Ecto neural progenitor cell (in vitro differentiated cells): ENCODE measurements at regions not wholly inside any gene's neighbourhood (a gene's known extent, or its start where the extent isn't known, plus 50 kb on each side); places are given as distances from the start of the nearest gene placed in this dataset.

Experiments used
- DNase-seq: peaks from one replicate; pipeline ENCODE4 v3.0.0-alpha.2; 2018; ENCODE audit warnings: low spot score

- no peak for DNase-seq
These were observed 109.6 kb downstream of the ICOS start for GRCh38 chr2:204046145-204046544.

GRCh38 chr2:204049635-204050034 lies 113.1 kb downstream of the ICOS start:
- no peak for DNase-seq

- DNase-seq = no peak
These were observed 114.1 kb downstream of the ICOS start for GRCh38 chr2:204050681-204051080.

GRCh38 chr2:204051476-204051875 lies 114.9 kb downstream of the ICOS start:
- DNase-seq = no peak

- DNase-seq = no peak
These were observed 115.5 kb downstream of the ICOS start for GRCh38 chr2:204051984-204052556.

- DNase-seq = no peak
These were observed 122.5 kb downstream of the ICOS start for GRCh38 chr2:204059016-204059415.

- no peak for DNase-seq
These were observed 124.3 kb downstream of the ICOS start for GRCh38 chr2:204060841-204061240.

GRCh38 chr2:204061241-204061640 lies 124.7 kb downstream of the ICOS start:
- DNase-seq = no peak

- DNase-seq = no peak
These were observed 127.6 kb downstream of the ICOS start for GRCh38 chr2:204064119-204064518.

- DNase-seq = no peak
These were observed 129.0 kb downstream of the ICOS start for GRCh38 chr2:204065566-204065965.

GRCh38 chr2:204066051-204066450 lies 129.5 kb downstream of the ICOS start:
- no peak for DNase-seq

GRCh38 chr2:204069804-204070203 lies 133.2 kb downstream of the ICOS start:
- DNase-seq = no peak

- peak; percentile 69 for DNase-seq
These were observed 136.1 kb downstream of the ICOS start for GRCh38 chr2:204072443-204073324.

GRCh38 chr2:204074456-204074855 lies 137.9 kb downstream of the ICOS start:
- no peak for DNase-seq

GRCh38 chr2:204078003-204078698 lies 141.6 kb downstream of the ICOS start:
- DNase-seq = no peak

GRCh38 chr2:204081487-204082425 lies 145.2 kb downstream of the ICOS start:
- no peak for DNase-seq

- no peak for DNase-seq
These were observed 149.6 kb downstream of the ICOS start for GRCh38 chr2:204086167-204086566.

GRCh38 chr2:204089105-204089504 lies 152.5 kb downstream of the ICOS start:
- DNase-seq = no peak

GRCh38 chr2:204089574-204089973 lies 153.0 kb downstream of the ICOS start:
- no peak for DNase-seq

GRCh38 chr2:204090021-204090420 lies 153.5 kb downstream of the ICOS start:
- DNase-seq = no peak

GRCh38 chr2:204104811-204105210 lies 168.2 kb downstream of the ICOS start:
- no peak for DNase-seq

- DNase-seq = peak; percentile 59
These were observed 171.8 kb downstream of the ICOS start for GRCh38 chr2:204108330-204108751.
